ENCODE measurements at regions not wholly inside any gene's neighbourhood (a gene's known extent, or its start where the extent isn't known, plus 50 kb on each side); places are given as distances from the start of the nearest gene placed in this dataset.

DNA sequence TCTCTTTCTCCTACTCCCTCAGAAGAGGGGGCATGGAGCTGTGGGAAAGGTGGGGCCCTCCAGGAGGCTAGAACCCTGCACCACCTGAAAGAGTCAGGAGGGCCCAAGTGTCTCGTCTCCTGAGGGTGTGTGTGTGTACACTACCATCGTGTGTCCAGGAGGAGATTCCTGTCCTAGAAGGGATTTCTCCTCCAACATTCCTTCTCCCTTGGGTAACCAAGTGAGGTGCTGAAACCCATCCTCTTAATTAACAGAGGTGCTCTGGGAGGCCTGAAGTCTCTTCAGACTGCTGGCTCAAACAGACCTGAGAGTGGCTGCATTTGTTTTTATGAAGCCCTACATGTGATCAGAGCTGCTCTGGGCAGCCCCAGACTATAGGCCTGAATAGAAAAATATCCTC lies 61.1 kb upstream of the FAM169A start:
- FAIRE-seq = no peak

DNA sequence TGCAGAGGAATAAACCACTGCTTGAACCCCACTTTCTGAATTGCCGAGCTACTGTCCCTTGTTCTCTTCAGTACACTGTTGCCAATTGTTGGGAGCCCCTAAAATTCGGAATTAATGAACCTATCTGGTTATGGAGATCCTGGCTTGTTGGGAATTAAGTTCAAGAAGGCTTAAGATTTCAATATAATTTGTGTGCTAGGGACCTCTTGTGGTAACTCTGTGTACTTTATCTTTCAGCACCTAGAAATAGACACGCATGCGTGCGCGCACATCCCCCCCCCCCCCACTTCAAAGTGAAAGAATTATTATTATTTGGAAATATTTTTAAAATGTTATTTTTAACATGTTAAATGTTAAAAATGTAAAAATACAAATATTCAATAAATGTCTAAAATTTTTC lies 53.3 kb upstream of the FAM169A start:
- FAIRE-seq (peak; percentile 41), DNase-seq (ENCODE audit: extremely low spot score, insufficient read length, low read depth) (peak; percentile 7)

More for the DNA sequence above, 61.1 kb upstream of the FAM169A start:
- DNase-seq (ENCODE audit: extremely low spot score, insufficient read length, low read depth) = no peak

DNA sequence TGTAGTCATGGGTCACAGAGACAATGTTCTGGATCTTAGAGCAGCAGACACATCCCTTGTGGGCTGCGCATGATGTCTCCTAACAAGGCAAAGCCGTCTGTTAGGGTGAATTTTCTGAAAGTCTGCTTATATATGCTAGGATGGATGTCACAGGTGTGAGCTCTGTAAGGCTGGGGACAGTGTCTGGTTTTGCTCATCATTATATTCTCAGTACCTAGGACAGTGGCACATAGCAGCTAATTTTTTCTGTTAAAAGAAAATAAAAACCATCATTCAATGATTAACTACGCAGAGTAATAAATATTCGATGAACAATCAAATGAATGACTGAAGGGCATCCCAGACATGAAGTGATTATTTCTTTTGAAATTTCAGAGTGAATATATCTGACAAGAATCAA lies 52.9 kb upstream of the FAM169A start:
- DNase-seq (ENCODE audit: extremely low spot score, insufficient read length, low read depth) (no peak), FAIRE-seq (no peak)

DNA sequence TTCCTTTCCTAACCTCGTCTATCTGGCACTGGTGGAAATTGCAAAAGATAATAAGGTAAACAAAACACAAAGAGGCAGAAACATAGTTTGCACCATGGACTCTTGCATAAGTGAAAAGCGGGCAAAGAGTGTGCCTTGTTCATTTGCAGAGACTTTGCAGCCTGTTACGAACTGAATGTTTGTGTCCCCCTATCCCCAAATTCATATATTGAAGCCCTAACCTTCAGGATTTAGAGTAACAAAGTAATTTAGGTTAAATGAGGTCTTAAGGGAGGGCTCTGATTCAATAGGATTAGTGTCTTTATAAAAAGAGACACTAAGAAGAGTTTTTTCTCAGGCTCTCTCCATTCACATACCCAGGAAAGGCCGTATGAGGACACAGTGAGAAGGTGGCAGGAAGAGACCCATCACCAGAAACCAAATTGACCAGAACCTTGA lies 52.1 kb upstream of the FAM169A start:
- FAIRE-seq (no peak), DNase-seq (ENCODE audit: extremely low spot score, insufficient read length, low read depth) (no peak)

GRCh38 chr5:74916831-74917710 lies 50.9 kb upstream of the FAM169A start:
- FAIRE-seq = no peak
- no peak for DNase-seq (ENCODE audit: extremely low spot score, insufficient read length, low read depth)
